LNCAP (cell line): ENCODE measurements at regions not wholly inside any gene's neighbourhood (a gene's known extent, or its start where the extent isn't known, plus 50 kb on each side); places are given as distances from the start of the nearest gene placed in this dataset.

ENCODE experiments used
- TF ChIP-seq, protein P1 (sequence below): fragments of 450-650 bp; IDR thresholded peaks from 2 replicates; pipeline ENCODE4 v1.5.1; 2017; ENCODE audit warnings: mild to moderate bottlenecking

- TF ChIP-seq, protein P1, sequence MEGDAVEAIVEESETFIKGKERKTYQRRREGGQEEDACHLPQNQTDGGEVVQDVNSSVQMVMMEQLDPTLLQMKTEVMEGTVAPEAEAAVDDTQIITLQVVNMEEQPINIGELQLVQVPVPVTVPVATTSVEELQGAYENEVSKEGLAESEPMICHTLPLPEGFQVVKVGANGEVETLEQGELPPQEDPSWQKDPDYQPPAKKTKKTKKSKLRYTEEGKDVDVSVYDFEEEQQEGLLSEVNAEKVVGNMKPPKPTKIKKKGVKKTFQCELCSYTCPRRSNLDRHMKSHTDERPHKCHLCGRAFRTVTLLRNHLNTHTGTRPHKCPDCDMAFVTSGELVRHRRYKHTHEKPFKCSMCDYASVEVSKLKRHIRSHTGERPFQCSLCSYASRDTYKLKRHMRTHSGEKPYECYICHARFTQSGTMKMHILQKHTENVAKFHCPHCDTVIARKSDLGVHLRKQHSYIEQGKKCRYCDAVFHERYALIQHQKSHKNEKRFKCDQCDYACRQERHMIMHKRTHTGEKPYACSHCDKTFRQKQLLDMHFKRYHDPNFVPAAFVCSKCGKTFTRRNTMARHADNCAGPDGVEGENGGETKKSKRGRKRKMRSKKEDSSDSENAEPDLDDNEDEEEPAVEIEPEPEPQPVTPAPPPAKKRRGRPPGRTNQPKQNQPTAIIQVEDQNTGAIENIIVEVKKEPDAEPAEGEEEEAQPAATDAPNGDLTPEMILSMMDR: no peak
These were observed 503.6 kb downstream of the MRPL39 start for GRCh38 chr21:25103500-25104207.

DNA sequence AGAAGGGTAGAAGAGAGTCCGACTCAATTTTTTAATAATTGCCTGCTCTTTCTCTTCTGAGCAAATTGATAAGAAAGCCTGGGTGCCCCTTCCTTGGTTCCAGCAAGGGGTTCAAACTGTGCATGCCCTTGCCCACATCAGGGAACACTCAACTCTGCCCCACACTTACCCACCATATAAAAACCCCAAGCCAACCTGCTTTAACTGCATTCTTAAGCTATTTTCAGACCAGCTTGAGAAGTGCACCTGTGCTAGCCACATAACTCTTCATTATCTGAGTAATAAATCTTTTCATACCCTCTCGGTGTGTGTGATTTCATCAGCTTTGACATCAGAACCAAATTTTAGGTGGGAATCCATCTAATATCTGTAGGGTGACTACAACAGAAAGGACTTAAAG lies 509.6 kb downstream of the MRPL39 start:
- TF ChIP-seq, protein P1: no peak

GRCh38 chr21:25094695-25095094 lies 512.6 kb downstream of the MRPL39 start:
- TF ChIP-seq, protein P1: no peak

- TF ChIP-seq, protein P1: no peak
These were observed 514.8 kb downstream of the MRPL39 start for GRCh38 chr21:25092441-25093011.

GRCh38 chr21:25081096-25081495 lies 526.2 kb downstream of the MRPL39 start:
- TF ChIP-seq, protein P1: no peak

DNA sequence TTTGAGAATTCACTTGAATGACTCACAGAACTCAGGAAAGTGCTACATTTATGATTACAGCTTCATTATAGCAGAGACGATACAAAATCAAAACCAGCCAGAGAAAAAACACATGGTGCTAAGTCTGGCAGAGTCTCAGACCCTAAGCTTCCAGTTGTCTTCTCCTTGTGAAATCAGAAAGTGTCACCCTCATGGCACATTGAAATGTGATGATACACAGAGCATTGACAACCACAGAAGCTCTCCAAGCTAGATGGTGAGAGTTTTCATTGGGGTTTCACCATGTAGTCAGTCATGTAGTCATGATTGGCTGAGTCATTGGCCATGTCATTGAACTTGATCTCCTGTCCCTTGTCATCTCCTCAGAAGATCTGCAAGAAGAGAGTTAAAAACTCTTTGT lies 526.6 kb downstream of the MRPL39 start:
- TF ChIP-seq, protein P1: no peak

DNA sequence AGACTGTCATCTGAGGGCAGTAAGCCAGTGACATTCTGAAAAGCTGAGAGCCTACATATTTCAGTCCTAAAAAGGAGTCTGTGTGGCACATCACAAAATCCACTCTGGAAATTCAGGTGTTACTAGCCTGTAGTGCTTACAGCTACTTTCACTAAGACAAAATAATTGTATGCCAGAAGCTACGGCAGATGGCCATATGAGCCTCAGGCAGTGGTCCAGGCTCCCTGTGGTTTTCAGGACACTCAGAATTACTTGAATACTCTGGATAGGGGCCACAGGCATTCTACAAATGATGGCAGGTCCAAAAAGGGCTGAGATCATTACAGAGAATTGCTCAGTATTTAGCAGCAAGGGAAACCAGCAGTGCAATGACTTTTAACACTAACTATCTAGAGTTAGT lies 527.1 kb downstream of the MRPL39 start:
- TF ChIP-seq, protein P1: no peak
